ENCODE measurements at regions not wholly inside any gene's neighbourhood (a gene's known extent, or its start where the extent isn't known, plus 50 kb on each side); places are given as distances from the start of the nearest gene placed in this dataset.

- no peak for TF ChIP-seq CTCF (IDR thresholded peaks at IDR 0.05; ENCODE audit: unreplicated experiment)
- no peak for DNase-seq (ENCODE audit: low spot score, unreplicated experiment)
- Mint-ChIP-seq H3K4me3 (ENCODE audit: low read depth) (no peak overlapping the region), H3K9me3 (ENCODE audit: low read depth) (no peaks in the 10 kb centered on the region), H3K27me3 (peaks cover 36% of the 10 kb centered on the region), H3K4me1 (ENCODE audit: low read depth) (peaks cover 5% of the 10 kb centered on the region), H3K36me3 (ENCODE audit: insufficient read depth) (no peaks in the 10 kb centered on the region), H3K27ac (no peak overlapping the region)
Measured at GRCh38 chr20:39227416-39227815, 265.3 kb downstream of the DHX35 start.

GRCh38 chr20:39225978-39226377, 263.8 kb downstream of the DHX35 start:
- TF ChIP-seq CTCF (IDR thresholded peaks at IDR 0.05; ENCODE audit: unreplicated experiment): no peak
- H3K4me1 Mint-ChIP-seq (ENCODE audit: low read depth): peaks cover 11% of the 10 kb centered on the region
- peaks cover 28% of the 10 kb centered on the region for H3K27me3 Mint-ChIP-seq
- H3K36me3 Mint-ChIP-seq (ENCODE audit: insufficient read depth): no peaks in the 10 kb centered on the region
- no peak overlapping the region for H3K4me3 Mint-ChIP-seq (ENCODE audit: low read depth)
- no peak for DNase-seq (ENCODE audit: low spot score, unreplicated experiment)
- no peaks in the 10 kb centered on the region for H3K9me3 Mint-ChIP-seq (ENCODE audit: low read depth)
- no peak overlapping the region for H3K27ac Mint-ChIP-seq

GRCh38 chr20:39225536-39225935, 263.4 kb downstream of the DHX35 start:
- peaks cover 31% of the 10 kb centered on the region for H3K27me3 Mint-ChIP-seq
- DNase-seq (ENCODE audit: low spot score, unreplicated experiment): no peak

GRCh38 chr20:39222101-39222500, 260.0 kb downstream of the DHX35 start:
- Mint-ChIP-seq H3K9me3 (ENCODE audit: low read depth) (no peaks in the 10 kb centered on the region), H3K4me3 (ENCODE audit: low read depth) (no peak overlapping the region), H3K36me3 (ENCODE audit: insufficient read depth) (no peaks in the 10 kb centered on the region), H3K27me3 (peaks cover 31% of the 10 kb centered on the region), H3K4me1 (ENCODE audit: low read depth) (peaks cover 11% of the 10 kb centered on the region), H3K27ac (peak overlapping the region; percentile 5)
- no peak for DNase-seq (ENCODE audit: low spot score, unreplicated experiment)
- TF ChIP-seq CTCF (IDR thresholded peaks at IDR 0.05; ENCODE audit: unreplicated experiment): no peak

More at GRCh38 chr20:39225536-39225935, 263.4 kb downstream of the DHX35 start:
- H3K4me3 Mint-ChIP-seq (ENCODE audit: low read depth): no peak overlapping the region
- TF ChIP-seq CTCF (IDR thresholded peaks at IDR 0.05; ENCODE audit: unreplicated experiment): no peak
- no peaks in the 10 kb centered on the region for H3K36me3 Mint-ChIP-seq (ENCODE audit: insufficient read depth)
- no peak overlapping the region for H3K27ac Mint-ChIP-seq
- no peaks in the 10 kb centered on the region for H3K9me3 Mint-ChIP-seq (ENCODE audit: low read depth)
- peaks cover 11% of the 10 kb centered on the region for H3K4me1 Mint-ChIP-seq (ENCODE audit: low read depth)

GRCh38 chr20:39216195-39216594, 254.1 kb downstream of the DHX35 start:
- H3K27ac Mint-ChIP-seq: no peak overlapping the region
- H3K36me3 Mint-ChIP-seq (ENCODE audit: insufficient read depth): no peaks in the 10 kb centered on the region
- H3K4me3 Mint-ChIP-seq (ENCODE audit: low read depth): no peak overlapping the region
- no peaks in the 10 kb centered on the region for H3K9me3 Mint-ChIP-seq (ENCODE audit: low read depth)
- peaks cover 39% of the 10 kb centered on the region for H3K27me3 Mint-ChIP-seq
- no peak for TF ChIP-seq CTCF (IDR thresholded peaks at IDR 0.05; ENCODE audit: unreplicated experiment)
- peaks cover 3% of the 10 kb centered on the region for H3K4me1 Mint-ChIP-seq (ENCODE audit: low read depth)
- no peak for DNase-seq (ENCODE audit: low spot score, unreplicated experiment)

All from progenitor cell of endocrine pancreas (in vitro differentiated cells).